Mucosa of descending colon (tissue), 3 donors: ENCODE measurements at regions not wholly inside any gene's neighbourhood (a gene's known extent, or its start where the extent isn't known, plus 50 kb on each side); places are given as distances from the start of the nearest gene placed in this dataset.
"Not testable (repeated sequence)": the region's sequence is repeated elsewhere in the genome, so short reads cannot be mapped to it uniquely, and the experiment has no call there.

Experiments
- ATAC-seq: fragments of 200-7000 bp; cut with Tn5 transposase; one replicate; pipeline ENCODE4 v1.9.1; 2020; ENCODE audit warnings: mild to moderate bottlenecking, moderate library complexity
- DNase-seq, 3 donors: peaks; one replicate each; pipeline ENCODE4 v3.0.0-alpha.2; 2020
- H3K36me3 ChIP-seq: fragments of 200-600 bp; one replicate; pipeline ENCODE4 v1.8.0; 2021; ENCODE audit warnings: low read depth, mild to moderate bottlenecking
- H3K4me1 ChIP-seq: fragments of 200-600 bp; one replicate; pipeline ENCODE4 v1.8.0; 2021; ENCODE audit warnings: low read depth, mild to moderate bottlenecking
- H3K4me3 ChIP-seq: fragments of 200-600 bp; one replicate; pipeline ENCODE4 v1.8.0; 2021; ENCODE audit warnings: mild to moderate bottlenecking
- H3K9me3 ChIP-seq: fragments of 200-600 bp; one replicate; pipeline ENCODE4 v1.8.0; 2021; ENCODE audit warnings: mild to moderate bottlenecking
- intact Hi-C, 2 donors: fragments of 100-400 bp; cut with DNase I in 1 of 2; cut with micrococcal nuclease in 1 of 2; formaldehyde crosslinking; loops; one replicate each; pipeline versions ENCODE4 v1.11.0 to v1.11.1; 2022; cut with DNase I, micrococcal nuclease
- TF ChIP-seq, protein P1 (sequence below): fragments of 200-600 bp; IDR thresholded peaks from one replicate; pipeline ENCODE4 v1.8.0; 2022; ENCODE audit warnings: antibody characterized with exemption, mild to moderate bottlenecking
- donor health status: DM: no; HTN: no; CAD: no; lungs with moderate emphysema.
- donor health status: DM: no; HTN: no; CAD: no.
- donor health status: DM: no; HTN: yes; CAD: no.

DNA sequence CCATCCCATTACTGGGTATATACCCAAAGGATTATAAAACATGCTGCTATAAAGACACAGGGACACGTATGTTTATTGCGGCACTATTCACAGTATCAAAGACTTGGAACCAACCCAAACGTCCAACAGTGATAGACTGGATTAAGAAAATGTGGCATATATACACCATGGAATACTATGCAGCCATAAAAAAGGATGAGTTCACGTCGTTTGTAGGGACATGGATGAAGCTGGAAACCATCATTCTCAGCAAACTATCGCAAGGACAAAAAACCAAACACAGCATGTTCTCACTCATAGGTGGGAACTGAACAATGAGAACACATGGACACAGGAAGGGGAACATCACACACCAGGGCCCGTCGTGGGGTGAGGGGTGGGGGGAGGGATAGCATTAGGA, 106.1 kb downstream of the CHD1L start:
- ATAC-seq, H3K36me3 ChIP-seq, H3K4me3 ChIP-seq, H3K9me3 ChIP-seq, intact Hi-C loops, H3K4me1 ChIP-seq, DNase-seq: not testable (repeated sequence)

DNA sequence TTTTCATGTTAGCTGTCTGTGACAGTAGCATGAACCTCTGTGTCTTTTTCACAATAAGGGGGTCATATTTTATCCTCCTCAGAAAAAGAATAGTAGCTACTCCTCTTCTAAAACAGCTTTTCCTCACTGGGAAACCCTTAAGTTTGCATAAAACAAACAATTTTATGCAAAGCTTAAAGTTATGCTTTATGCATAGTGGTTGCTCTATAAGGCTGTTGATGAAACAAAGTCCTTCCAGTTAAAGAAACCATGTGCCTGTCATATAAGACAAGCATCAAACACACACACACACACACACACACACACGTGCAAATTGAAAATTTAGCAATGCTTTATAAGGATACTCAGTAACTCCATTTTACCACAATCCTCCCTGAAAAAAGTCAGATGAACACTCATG, 107.0 kb downstream of the CHD1L start:
- ATAC-seq (no peak), DNase-seq (no peak)
- intact Hi-C loops, result no loop called here
- TF ChIP-seq, protein P1, sequence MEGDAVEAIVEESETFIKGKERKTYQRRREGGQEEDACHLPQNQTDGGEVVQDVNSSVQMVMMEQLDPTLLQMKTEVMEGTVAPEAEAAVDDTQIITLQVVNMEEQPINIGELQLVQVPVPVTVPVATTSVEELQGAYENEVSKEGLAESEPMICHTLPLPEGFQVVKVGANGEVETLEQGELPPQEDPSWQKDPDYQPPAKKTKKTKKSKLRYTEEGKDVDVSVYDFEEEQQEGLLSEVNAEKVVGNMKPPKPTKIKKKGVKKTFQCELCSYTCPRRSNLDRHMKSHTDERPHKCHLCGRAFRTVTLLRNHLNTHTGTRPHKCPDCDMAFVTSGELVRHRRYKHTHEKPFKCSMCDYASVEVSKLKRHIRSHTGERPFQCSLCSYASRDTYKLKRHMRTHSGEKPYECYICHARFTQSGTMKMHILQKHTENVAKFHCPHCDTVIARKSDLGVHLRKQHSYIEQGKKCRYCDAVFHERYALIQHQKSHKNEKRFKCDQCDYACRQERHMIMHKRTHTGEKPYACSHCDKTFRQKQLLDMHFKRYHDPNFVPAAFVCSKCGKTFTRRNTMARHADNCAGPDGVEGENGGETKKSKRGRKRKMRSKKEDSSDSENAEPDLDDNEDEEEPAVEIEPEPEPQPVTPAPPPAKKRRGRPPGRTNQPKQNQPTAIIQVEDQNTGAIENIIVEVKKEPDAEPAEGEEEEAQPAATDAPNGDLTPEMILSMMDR, result no peak
- Histone ChIP-seq H3K9me3 (no peaks in the 10 kb centered on the region), H3K4me3 (no peak overlapping the region), H3K4me1 (no peaks in the 10 kb centered on the region), H3K36me3 (no peaks in the 10 kb centered on the region)

DNA sequence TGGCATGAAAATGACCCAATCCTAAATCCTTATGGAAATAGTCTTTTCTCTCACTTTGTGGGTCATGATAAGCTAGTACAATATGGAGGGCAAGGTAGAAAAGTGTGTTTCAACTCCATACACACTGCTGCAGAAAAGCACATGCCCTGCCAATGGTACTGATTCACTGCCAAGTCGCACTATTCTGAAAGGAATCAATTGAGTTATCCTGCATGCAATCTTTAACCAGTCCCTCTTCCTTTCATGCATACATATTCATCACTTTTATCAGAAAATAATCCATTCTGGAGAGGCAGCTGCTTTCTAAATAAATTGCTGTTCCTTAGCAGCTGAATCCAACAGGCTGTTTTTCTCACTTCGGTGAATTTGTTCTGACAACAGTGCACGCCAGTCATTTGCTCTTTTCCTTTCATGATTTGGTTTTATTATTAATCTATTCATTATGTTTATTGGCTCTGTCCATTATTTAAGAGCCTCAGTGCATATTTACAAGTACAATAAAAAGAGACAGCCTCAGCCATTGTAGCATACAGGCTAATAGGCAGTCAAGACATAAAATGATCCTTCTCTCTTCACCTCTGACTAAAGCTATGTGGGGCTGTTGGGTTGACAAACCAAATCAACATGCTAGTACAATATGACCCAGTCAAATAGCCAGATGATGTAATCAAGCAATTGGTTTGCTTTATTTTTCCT, 108.8 kb downstream of the CHD1L start:
- Histone ChIP-seq H3K4me1 (no peaks in the 10 kb centered on the region), H3K9me3 (no peaks in the 10 kb centered on the region), H3K36me3 (no peaks in the 10 kb centered on the region), H3K4me3 (no peak overlapping the region)
- intact Hi-C loops, result no loop called here
- no peak for ATAC-seq
- TF ChIP-seq, protein P1, result no peak
- no peak for DNase-seq

DNA sequence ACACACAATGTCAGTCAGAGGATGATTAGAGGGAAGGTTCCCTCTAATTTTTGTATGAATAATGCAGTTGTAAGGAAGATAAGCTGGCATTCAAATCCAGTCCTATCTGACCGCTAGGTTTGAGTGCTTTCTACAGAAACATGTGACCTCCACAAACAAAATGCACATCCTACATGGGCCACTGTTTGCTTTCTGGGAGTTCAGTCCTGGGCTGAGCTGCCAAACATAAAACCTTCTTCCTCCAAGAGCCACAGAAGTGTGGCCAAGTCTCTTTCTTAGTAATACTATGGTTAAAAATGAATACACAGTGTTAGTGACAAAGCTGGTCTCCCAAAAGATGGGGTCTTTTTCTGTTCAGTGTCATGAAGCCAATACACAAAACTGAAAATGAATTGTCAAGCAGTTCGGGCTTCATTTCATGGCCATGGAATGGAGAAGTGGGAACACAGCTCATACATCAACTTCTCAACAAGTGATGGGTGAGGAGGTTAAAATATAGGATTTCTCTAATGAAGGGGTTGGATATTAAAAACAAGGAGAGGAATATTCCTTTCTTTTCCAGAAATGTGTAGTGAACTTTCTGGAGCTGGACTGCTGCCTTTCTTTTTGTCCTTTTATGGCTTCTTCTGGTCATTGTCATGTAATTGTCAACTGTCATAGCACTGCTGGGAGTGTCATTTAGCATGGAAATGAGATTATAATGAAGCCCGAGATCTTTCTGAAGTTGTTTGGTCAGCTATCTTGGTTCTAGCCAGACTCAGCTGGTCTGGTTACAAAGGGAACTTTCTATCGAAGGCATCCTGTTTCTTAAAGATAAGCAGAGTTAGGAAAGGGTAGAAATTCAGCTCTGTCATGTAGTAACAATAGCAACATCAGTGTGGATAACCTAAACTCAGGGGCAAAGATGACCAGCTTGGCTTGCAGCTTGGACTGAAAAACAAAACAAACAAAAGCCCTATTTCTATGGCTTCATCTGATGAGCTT, 135.1 kb downstream of the CHD1L start:
- TF ChIP-seq, protein P1, result no peak
- ATAC-seq, result no peak
- no peak overlapping the region for H3K4me3 ChIP-seq
- DNase-seq, result no peak
- intact Hi-C loops, result no loop called here
- no peaks in the 10 kb centered on the region for H3K36me3 ChIP-seq
- no peaks in the 10 kb centered on the region for H3K9me3 ChIP-seq
- H3K4me1 ChIP-seq, result no peaks in the 10 kb centered on the region

DNA sequence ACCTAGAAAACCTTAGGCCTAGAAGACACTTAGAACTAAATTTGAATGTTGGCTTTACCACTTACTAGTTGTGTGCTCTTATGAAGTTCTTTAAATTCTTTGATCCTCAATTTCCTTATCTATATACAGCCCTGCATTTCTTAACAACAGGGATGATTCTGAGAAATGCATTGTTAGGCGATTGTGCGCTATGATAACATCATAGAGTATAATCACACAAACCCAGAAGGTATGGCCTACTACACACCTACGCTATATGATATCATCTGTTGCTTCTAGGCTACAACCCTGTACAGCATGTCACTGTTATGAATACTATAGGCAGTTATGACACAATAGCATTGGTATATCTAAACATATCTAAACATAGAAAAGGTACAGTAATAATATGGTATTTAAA, 137.4 kb downstream of the CHD1L start:
- no peak for ATAC-seq
- no peak overlapping the region for H3K4me3 ChIP-seq
- H3K4me1 ChIP-seq, result no peaks in the 10 kb centered on the region
- TF ChIP-seq, protein P1, result no peak
- intact Hi-C loops, result no loop called here
- no peak for DNase-seq
- H3K9me3 ChIP-seq, result no peaks in the 10 kb centered on the region
- no peaks in the 10 kb centered on the region for H3K36me3 ChIP-seq

DNA sequence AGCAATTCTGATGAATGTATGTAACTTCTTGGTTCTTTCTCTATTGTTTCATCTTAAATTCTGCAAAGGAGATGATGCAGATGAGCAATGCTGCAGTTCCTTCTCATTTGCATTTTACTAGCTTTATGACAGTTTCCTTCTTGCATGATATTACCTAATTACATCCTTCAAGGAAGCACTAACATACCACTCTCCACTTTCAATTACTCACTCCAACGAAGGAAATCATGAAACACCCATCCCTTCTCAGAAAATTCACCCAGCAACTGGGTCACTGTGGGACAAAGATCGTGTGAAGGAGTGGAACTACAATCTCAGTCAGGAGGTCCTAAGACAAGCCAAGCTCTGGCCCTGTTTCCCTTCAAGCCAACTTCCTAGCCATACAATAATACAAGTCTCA, 142.3 kb downstream of the CHD1L start:
- Histone ChIP-seq H3K36me3 (no peaks in the 10 kb centered on the region), H3K9me3 (no peaks in the 10 kb centered on the region), H3K4me3 (no peak overlapping the region), H3K4me1 (no peaks in the 10 kb centered on the region)
- ATAC-seq, result peak; percentile 47
- intact Hi-C loops, result no loop called here
- TF ChIP-seq, protein P1, result no peak
- no peak for DNase-seq
